CD4-positive, CD25-positive, alpha-beta regulatory T cell (primary cell): ENCODE measurements at regions not wholly inside any gene's neighbourhood (a gene's known extent, or its start where the extent isn't known, plus 50 kb on each side); places are given as distances from the start of the nearest gene placed in this dataset.

ENCODE experiments used
- ATAC-seq, 2 donors: fragments of 150-1000 bp; cut with Tn5 transposase; one replicate each; pipeline ENCODE4 v1.10.0; 2021; ENCODE audit warnings: low read depth in 2 of 2, moderate number of reproducible peaks in 2 of 2, moderate library complexity in 1 of 2
- DNase-seq, 3 donors: peaks; one replicate each; pipeline versions ENCODE4 v3.0.0 to v3.0.0-alpha.2; 2012 to 2022; ENCODE audit warnings: mixed read lengths in 1 of 3
- H3K27ac ChIP-seq: one replicate; pipeline ENCODE4 v1.7.0; 2013; ENCODE audit warnings: mild to moderate bottlenecking, low read length; ENCODE audit not compliant: insufficient read depth, poor library complexity, severe bottlenecking
- H3K27me3 ChIP-seq: one replicate; pipeline ENCODE4 v1.7.0; 2013; ENCODE audit warnings: low read length; ENCODE audit not compliant: control insufficient read depth, insufficient read depth
- H3K36me3 ChIP-seq: one replicate; pipeline ENCODE4 v1.7.0; 2013; ENCODE audit warnings: mild to moderate bottlenecking, low read length, moderate library complexity; ENCODE audit not compliant: control insufficient read depth, insufficient read depth
- H3K4me1 ChIP-seq: 2 replicates; pipeline ENCODE4 v1.7.0; 2013; ENCODE audit warnings: mild to moderate bottlenecking, low read length; ENCODE audit not compliant: insufficient read depth, control insufficient read depth, poor library complexity, severe bottlenecking
- H3K4me3 ChIP-seq: one replicate; pipeline ENCODE4 v1.7.0; 2013; ENCODE audit warnings: low read depth, mild to moderate bottlenecking, low read length, moderate library complexity
- H3K9me3 ChIP-seq, 2 experiments: 1 replicate in 1 of 2; 2 replicates in 1 of 2; pipeline ENCODE4 v1.7.0; 2013; ENCODE audit warnings: low read length in 2 of 2, mild to moderate bottlenecking in 1 of 2, moderate library complexity in 1 of 2; ENCODE audit not compliant: control insufficient read depth in 2 of 2
- H3K27ac Mint-ChIP-seq, 3 donors: one replicate each; pipeline ENCODE4 v1.8.0; 2020 to 2022; ENCODE audit warnings: mild to moderate bottlenecking in 3 of 3, mixed read lengths in 3 of 3, moderate library complexity in 2 of 3
- H3K27me3 Mint-ChIP-seq: one replicate; pipeline ENCODE4 v1.8.0; 2022; ENCODE audit warnings: mild to moderate bottlenecking, mixed read lengths
- H3K36me3 Mint-ChIP-seq: one replicate; pipeline ENCODE4 v1.8.0; 2020; ENCODE audit warnings: mixed read lengths
- H3K4me1 Mint-ChIP-seq, 4 donors: one replicate each; pipeline ENCODE4 v1.8.0; 2020 to 2022; ENCODE audit warnings: mixed read lengths in 4 of 4, mild to moderate bottlenecking in 1 of 4
- H3K4me3 Mint-ChIP-seq, 4 donors: one replicate each; pipeline ENCODE4 v1.8.0; 2020 to 2022; ENCODE audit warnings: mild to moderate bottlenecking in 4 of 4, mixed read lengths in 4 of 4, moderate library complexity in 3 of 4
- H3K9me3 Mint-ChIP-seq, 7 donors: one replicate each; pipeline ENCODE4 v1.8.0; 2020 to 2022; ENCODE audit warnings: mixed read lengths in 7 of 7, mild to moderate bottlenecking in 3 of 7, moderate library complexity in 2 of 7

DNA sequence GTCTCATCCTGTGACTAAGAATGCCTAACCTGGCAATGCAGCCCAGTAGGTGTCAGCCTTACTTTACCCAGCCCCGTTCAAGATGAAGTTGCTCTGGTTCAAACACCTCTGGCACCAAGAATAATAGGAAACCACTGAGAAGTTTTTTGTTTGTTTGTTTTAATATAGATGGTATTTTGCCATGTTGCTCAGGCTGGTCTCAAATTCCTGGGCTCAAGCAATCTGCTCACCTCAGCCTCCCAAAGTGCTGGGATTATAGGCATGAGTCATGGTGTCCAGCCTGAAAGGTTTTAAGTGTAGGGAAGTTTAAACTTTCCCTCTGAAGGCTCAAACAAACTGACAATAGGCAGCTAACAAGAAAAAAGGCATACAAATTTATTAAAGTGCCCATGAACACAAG is 51.2 kb upstream of the ABCC4 start:
- H3K27me3 Mint-ChIP-seq, result peaks cover 11% of the 10 kb centered on the region
- H3K4me3 ChIP-seq, result no peak overlapping the region
- H3K27me3 ChIP-seq, result peaks cover 2% of the 10 kb centered on the region
- no peaks in the 10 kb centered on the region for H3K36me3 ChIP-seq
- H3K4me1 ChIP-seq, result no peaks in the 10 kb centered on the region
- no peaks in the 10 kb centered on the region for H3K4me1 Mint-ChIP-seq
- H3K36me3 Mint-ChIP-seq, result no peaks in the 10 kb centered on the region
- DNase-seq, result no peak
- H3K27ac ChIP-seq, result no peak overlapping the region
- H3K4me3 Mint-ChIP-seq, result no peak overlapping the region
- no peaks in the 10 kb centered on the region for H3K9me3 ChIP-seq
- H3K9me3 Mint-ChIP-seq, result no peaks in the 10 kb centered on the region
- H3K27ac Mint-ChIP-seq, result no peak overlapping the region
- no peak for ATAC-seq

DNA sequence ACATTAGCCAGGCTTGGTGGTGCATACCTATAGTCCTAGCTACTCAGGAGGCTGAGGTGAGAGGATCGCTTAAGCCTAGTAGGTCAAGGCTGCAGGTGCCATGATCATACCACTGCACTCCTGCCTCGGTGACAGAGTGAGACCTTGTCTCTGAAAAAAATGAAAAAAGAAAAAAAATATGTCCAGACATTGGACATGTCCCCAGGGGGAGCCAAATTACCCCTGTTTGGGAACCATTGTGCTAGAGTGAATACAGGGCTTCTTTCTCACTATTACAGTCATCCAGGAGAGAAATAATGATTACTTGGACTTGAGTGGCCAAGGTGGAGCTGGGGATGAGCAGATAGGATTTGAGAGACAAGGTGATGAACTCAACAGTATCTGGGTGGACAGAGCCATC is 52.9 kb upstream of the ABCC4 start:
- Mint-ChIP-seq H3K27ac (no peak overlapping the region), H3K4me1 (no peaks in the 10 kb centered on the region), H3K9me3 (no peaks in the 10 kb centered on the region), H3K4me3 (no peak overlapping the region), H3K36me3 (no peaks in the 10 kb centered on the region), H3K27me3 (peaks cover 4% of the 10 kb centered on the region)
- Histone ChIP-seq H3K4me3 (no peak overlapping the region), H3K27ac (no peak overlapping the region), H3K4me1 (no peaks in the 10 kb centered on the region), H3K36me3 (no peaks in the 10 kb centered on the region), H3K9me3 (no peaks in the 10 kb centered on the region), H3K27me3 (peaks cover 2% of the 10 kb centered on the region)
- ATAC-seq, result no peak
- no peak for DNase-seq

DNA sequence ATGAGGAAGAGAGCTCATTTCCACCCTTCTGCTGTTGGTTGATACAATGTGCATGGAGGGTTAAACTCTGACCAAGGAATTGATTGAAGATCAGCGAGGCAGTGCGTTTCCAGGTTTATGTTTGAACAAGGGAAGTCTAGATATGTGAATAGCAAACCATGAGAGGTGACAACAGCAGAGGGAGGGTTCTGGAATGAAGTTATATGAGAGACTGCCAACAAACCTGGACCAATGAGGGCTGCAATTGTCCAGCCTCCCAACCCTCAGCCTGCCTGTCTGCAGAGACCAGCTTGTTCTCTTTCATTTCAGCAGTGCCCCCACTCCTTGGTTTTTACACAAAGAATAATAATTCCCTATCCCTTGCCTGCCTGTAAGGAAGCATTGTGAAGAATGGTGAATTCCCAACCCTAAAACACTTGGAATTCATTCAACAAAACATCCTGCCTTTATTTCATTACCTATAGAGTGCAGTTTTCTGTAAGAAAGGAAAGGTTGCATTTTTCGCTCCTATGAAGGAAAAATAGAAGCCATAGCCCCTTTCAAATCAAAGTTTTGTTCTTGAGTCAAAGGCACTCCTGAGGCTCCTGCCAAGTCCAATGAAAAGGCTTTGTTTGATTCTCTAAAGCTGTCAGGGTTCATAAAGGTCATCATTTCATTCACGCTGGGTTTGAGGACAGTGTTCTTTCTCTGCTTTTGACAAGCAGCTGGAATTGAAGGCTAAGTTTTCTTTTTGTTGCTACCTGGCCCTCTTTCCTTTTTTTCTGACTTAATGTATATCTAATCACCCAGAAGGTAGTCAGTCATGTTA is 53.6 kb upstream of the ABCC4 start:
- Mint-ChIP-seq H3K4me3 (no peak overlapping the region), H3K9me3 (no peaks in the 10 kb centered on the region), H3K36me3 (no peaks in the 10 kb centered on the region), H3K27ac (no peak overlapping the region), H3K4me1 (no peaks in the 10 kb centered on the region), H3K27me3 (peaks cover 4% of the 10 kb centered on the region)
- no peak for ATAC-seq
- Histone ChIP-seq H3K4me3 (no peak overlapping the region), H3K9me3 (no peaks in the 10 kb centered on the region), H3K36me3 (no peaks in the 10 kb centered on the region), H3K4me1 (no peaks in the 10 kb centered on the region), H3K27me3 (peaks cover 2% of the 10 kb centered on the region), H3K27ac (no peak overlapping the region)
- no peak for DNase-seq

DNA sequence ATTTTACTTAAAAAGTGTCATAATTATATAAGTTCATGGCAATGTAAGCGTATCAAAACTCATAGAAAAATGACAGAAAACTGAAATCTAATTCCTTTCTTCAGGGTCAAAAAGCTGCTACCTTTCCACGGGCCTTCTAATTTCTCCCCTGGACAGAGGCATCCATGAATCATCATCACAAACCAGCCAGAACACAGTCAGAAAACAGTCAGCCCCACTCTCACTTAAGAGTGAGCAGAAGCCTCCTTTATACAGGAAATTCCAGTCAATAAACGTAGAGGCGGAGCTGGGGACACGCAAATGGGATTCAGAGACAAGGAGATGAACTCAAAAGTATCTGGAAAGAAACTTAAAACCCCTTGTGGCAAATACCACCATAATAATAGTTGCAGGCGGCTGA is 54.2 kb upstream of the ABCC4 start:
- no peak overlapping the region for H3K4me3 ChIP-seq
- Mint-ChIP-seq H3K4me1 (no peaks in the 10 kb centered on the region), H3K27ac (no peak overlapping the region), H3K4me3 (no peak overlapping the region), H3K36me3 (no peaks in the 10 kb centered on the region), H3K9me3 (no peaks in the 10 kb centered on the region), H3K27me3 (peaks cover 4% of the 10 kb centered on the region)
- H3K36me3 ChIP-seq, result no peaks in the 10 kb centered on the region
- H3K27ac ChIP-seq, result no peak overlapping the region
- no peak for DNase-seq
- H3K27me3 ChIP-seq, result peaks cover 2% of the 10 kb centered on the region
- no peaks in the 10 kb centered on the region for H3K9me3 ChIP-seq
- H3K4me1 ChIP-seq, result no peaks in the 10 kb centered on the region
- no peak for ATAC-seq

DNA sequence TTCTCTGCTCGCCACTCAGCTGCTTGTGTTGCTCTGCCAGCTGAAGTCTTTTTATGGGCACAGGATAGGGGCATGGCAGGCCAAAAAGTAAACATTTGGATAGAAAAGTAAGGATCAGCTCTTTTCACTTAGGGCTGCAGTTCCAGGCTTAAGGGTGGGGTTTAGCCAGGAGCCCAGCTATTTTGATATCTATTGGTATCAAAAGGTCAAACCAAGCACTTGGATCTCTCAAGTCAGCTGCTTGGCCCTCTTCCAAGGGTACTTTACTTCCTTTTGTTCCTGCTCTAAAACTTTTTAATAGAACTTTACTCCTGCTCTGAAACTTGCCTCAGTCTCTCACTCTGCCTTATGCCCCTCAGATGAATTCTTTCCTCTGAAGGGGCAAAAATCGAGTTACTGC is 55.7 kb upstream of the ABCC4 start:
- Mint-ChIP-seq H3K4me1 (no peaks in the 10 kb centered on the region), H3K9me3 (no peaks in the 10 kb centered on the region), H3K27me3 (peaks cover 4% of the 10 kb centered on the region), H3K36me3 (no peaks in the 10 kb centered on the region), H3K4me3 (no peak overlapping the region), H3K27ac (no peak overlapping the region)
- Histone ChIP-seq H3K27ac (no peak overlapping the region), H3K36me3 (no peaks in the 10 kb centered on the region), H3K4me3 (no peak overlapping the region), H3K27me3 (peaks cover 2% of the 10 kb centered on the region), H3K4me1 (no peaks in the 10 kb centered on the region), H3K9me3 (no peaks in the 10 kb centered on the region)
- DNase-seq (no peak), ATAC-seq (no peak)

DNA sequence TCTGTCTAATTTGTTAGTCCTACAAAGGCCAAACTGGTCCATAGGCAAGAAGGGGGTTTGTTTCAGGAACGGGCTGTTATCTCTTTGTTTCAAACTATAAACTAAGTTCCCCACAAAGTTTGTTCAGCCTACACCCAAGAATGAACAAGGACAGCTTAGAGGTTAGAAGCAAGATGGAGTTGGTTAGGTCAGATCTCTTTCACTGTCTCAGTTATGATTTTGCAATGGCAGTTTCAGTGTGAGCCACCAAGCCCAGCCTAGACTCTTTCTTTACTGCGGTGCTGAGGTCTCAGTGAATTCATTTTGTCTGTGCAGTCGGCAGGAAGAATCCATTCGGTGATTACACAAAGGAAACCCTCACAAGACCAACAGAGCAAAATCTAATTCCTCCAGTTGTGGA is 56.6 kb upstream of the ABCC4 start:
- Mint-ChIP-seq H3K27ac (no peak overlapping the region), H3K36me3 (no peaks in the 10 kb centered on the region), H3K4me1 (no peaks in the 10 kb centered on the region), H3K4me3 (no peak overlapping the region), H3K9me3 (peaks cover 0 to 3% (median 0%) of the 10 kb centered on the region in 7 donors), H3K27me3 (peaks cover 4% of the 10 kb centered on the region)
- Histone ChIP-seq H3K36me3 (no peaks in the 10 kb centered on the region), H3K4me1 (no peaks in the 10 kb centered on the region), H3K27me3 (peaks cover 2% of the 10 kb centered on the region), H3K4me3 (no peak overlapping the region), H3K27ac (no peak overlapping the region), H3K9me3 (no peaks in the 10 kb centered on the region)
- ATAC-seq, result no peak
- no peak for DNase-seq

DNA sequence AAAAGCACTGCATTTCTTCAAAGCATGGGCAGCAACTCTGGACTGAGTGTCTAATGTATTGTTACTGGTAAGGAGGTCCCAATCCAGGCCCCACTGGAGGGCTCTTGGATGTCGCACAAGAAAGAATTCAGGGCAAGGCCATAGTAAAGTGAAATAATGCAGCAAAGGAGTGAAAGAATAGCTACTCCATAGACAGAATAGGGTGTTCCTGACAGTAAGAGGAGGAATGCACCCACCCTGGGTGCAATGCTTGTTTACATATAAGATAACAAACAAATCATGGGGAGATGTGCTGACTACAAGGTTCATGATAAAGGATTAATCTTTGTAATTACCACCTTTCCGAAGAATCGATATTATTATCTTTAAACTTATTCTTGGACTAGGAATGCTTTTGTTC is 58.8 kb upstream of the ABCC4 start:
- no peaks in the 10 kb centered on the region for H3K9me3 ChIP-seq
- no peak for ATAC-seq
- Mint-ChIP-seq H3K27ac (no peak overlapping the region), H3K9me3 (peaks cover 0 to 3% (median 0%) of the 10 kb centered on the region in 7 donors), H3K4me3 (no peak overlapping the region), H3K36me3 (no peaks in the 10 kb centered on the region), H3K27me3 (peaks cover 4% of the 10 kb centered on the region), H3K4me1 (no peaks in the 10 kb centered on the region)
- DNase-seq, result no peak
- H3K27me3 ChIP-seq, result no peaks in the 10 kb centered on the region
- H3K27ac ChIP-seq, result no peak overlapping the region
- H3K36me3 ChIP-seq, result no peaks in the 10 kb centered on the region
- H3K4me1 ChIP-seq, result no peaks in the 10 kb centered on the region
- no peak overlapping the region for H3K4me3 ChIP-seq

DNA sequence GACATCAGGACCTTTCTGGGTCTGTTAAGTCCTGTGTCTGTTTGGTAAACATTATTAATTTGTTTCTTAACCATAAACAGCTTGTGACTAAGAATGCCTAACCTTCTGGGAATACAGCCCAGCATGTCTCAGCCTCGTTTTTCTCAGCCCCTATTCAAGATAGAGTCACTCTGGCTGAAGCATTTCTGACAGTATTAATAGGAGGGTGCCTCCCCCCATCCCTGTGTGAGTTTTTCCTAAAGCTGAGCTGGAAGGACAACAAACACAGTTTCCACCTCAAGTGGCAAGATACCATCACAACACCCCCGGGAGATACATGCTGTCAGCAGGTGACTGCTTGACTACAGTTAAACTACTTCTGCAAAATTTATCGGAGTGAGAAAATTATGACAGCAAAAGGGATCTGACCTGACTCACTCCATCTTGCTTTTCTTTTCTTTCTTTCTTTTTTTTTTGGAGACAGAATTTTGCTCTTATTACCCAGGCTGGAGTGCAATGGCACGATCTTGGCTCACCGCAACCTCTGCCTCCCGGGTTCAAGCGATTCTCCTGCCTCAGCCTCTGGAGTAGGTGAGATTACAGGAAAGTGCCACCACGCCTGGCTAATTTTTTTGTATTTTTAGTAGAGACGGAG is 59.3 kb upstream of the ABCC4 start:
- H3K4me3 Mint-ChIP-seq, result no peak overlapping the region
- no peaks in the 10 kb centered on the region for H3K4me1 Mint-ChIP-seq
- H3K27ac ChIP-seq, result no peak overlapping the region
- H3K27ac Mint-ChIP-seq, result no peak overlapping the region
- no peaks in the 10 kb centered on the region for H3K9me3 ChIP-seq
- no peaks in the 10 kb centered on the region for H3K4me1 ChIP-seq
- H3K9me3 Mint-ChIP-seq, result peaks cover 0 to 3% (median 0%) of the 10 kb centered on the region in 7 donors
- peaks cover 8% of the 10 kb centered on the region for H3K27me3 Mint-ChIP-seq
- H3K36me3 ChIP-seq, result no peaks in the 10 kb centered on the region
- DNase-seq, result no peak
- no peaks in the 10 kb centered on the region for H3K27me3 ChIP-seq
- no peaks in the 10 kb centered on the region for H3K36me3 Mint-ChIP-seq
- no peak overlapping the region for H3K4me3 ChIP-seq
- ATAC-seq, result no peak
